G401 (cell line): ENCODE measurements at regions not wholly inside any gene's neighbourhood (a gene's known extent, or its start where the extent isn't known, plus 50 kb on each side); places are given as distances from the start of the nearest gene placed in this dataset.

ENCODE experiments used
- DNase-seq: peaks from one replicate; pipeline ENCODE4 v3.0.0-alpha.2; 2015; ENCODE audit warnings: low spot score
- in situ Hi-C: cut with HindIII; loops from 2 replicates; pipeline ENCODE4 v1.10.0; 2016; ENCODE audit warnings: low sequenced_read_pairs, mixed read lengths

GRCh38 chr11:119481021-119481666 is 58.2 kb upstream of the THY1 start:
- in situ Hi-C loops, result no loop called here
- peak; percentile 74 for DNase-seq

GRCh38 chr11:119480380-119481020 is 57.5 kb upstream of the THY1 start:
- in situ Hi-C loops, result no loop called here
- no peak for DNase-seq

- in situ Hi-C loops, result loop anchor here (10.0 kb wide), 1 partner anchor 105 kb away; no protein-coding TSS in a partner anchor
- DNase-seq, result no peak
Observed at GRCh38 chr11:119479685-119480275, 56.8 kb upstream of the THY1 start.

GRCh38 chr11:119478711-119479285 is 55.8 kb upstream of the THY1 start:
- DNase-seq, result no peak
- in situ Hi-C loops, result loop anchor here (10.0 kb wide), 1 partner anchor 104 kb away; no protein-coding TSS in a partner anchor

GRCh38 chr11:119476666-119477331 is 53.8 kb upstream of the THY1 start:
- in situ Hi-C loops, result loop anchor here (10.0 kb wide), 1 partner anchor 102 kb away; no protein-coding TSS in a partner anchor
- no peak for DNase-seq

- DNase-seq, result no peak
- in situ Hi-C loops, result loop anchor here (10.0 kb wide), 1 partner anchor 101 kb away; no protein-coding TSS in a partner anchor
Observed at GRCh38 chr11:119476038-119476437, 53.1 kb upstream of the THY1 start.

GRCh38 chr11:119474682-119475596 is 52.0 kb upstream of the THY1 start:
- in situ Hi-C loops, result loop anchor here (10.0 kb wide), 1 partner anchor 100 kb away; no protein-coding TSS in a partner anchor

GRCh38 chr11:119473901-119474681 is 51.1 kb upstream of the THY1 start:
- in situ Hi-C loops, result loop anchor here (10.0 kb wide), 1 partner anchor 99 kb away; no protein-coding TSS in a partner anchor
- no peak for DNase-seq

More at GRCh38 chr11:119474682-119475596, 52.0 kb upstream of the THY1 start:
- DNase-seq, result peak; percentile 81

GRCh38 chr11:119473226-119473625 is 50.3 kb upstream of the THY1 start:
- DNase-seq, result no peak
- in situ Hi-C loops, result loop anchor here (10.0 kb wide), 1 partner anchor 98 kb away; no protein-coding TSS in a partner anchor

GRCh38 chr11:119472856-119473222 is 49.9 kb upstream of the THY1 start:
- DNase-seq, result no peak
- in situ Hi-C loops, result loop anchor here (10.0 kb wide), 1 partner anchor 98 kb away; no protein-coding TSS in a partner anchor
